NCI-H2171 (cell line): ENCODE measurements at regions not wholly inside any gene's neighbourhood (a gene's known extent, or its start where the extent isn't known, plus 50 kb on each side); places are given as distances from the start of the nearest gene placed in this dataset.
"Not testable (repeated sequence)": the region's sequence is repeated elsewhere in the genome, so short reads cannot be mapped to it uniquely, and the experiment has no call there.

Experiments
- DNase-seq: peaks from one replicate; lab custom pipeline; 2025; lab: John Stamatoyannopoulos, UW

- DNase-seq, result no peak
Measured at GRCh38 chr16:61181982-61182381, 854.3 kb downstream of the CDH8 start.

- DNase-seq, result no peak
Measured at GRCh38 chr16:61179561-61179960, 856.7 kb downstream of the CDH8 start.

- no peak for DNase-seq
Measured at GRCh38 chr16:61165797-61166196, 870.4 kb downstream of the CDH8 start.

- no peak for DNase-seq
Measured at GRCh38 chr16:61150351-61150750, 885.9 kb downstream of the CDH8 start.

- no peak for DNase-seq
Measured at GRCh38 chr16:61149709-61150108, 886.5 kb downstream of the CDH8 start.

GRCh38 chr16:61148930-61149329, 887.3 kb downstream of the CDH8 start:
- DNase-seq, result no peak

- no peak for DNase-seq
Measured at GRCh38 chr16:61146429-61146828, 889.8 kb downstream of the CDH8 start.

- DNase-seq, result no peak
Measured at GRCh38 chr16:61131447-61131846, 904.8 kb downstream of the CDH8 start.

- DNase-seq, result no peak
Measured at GRCh38 chr16:61128545-61129323, 907.5 kb downstream of the CDH8 start.

GRCh38 chr16:61105544-61105943, 930.7 kb downstream of the CDH8 start:
- DNase-seq, result no peak

GRCh38 chr16:61098505-61098904, 937.7 kb downstream of the CDH8 start:
- no peak for DNase-seq

- DNase-seq, result not testable (repeated sequence)
Measured at GRCh38 chr16:61091300-61091699, 944.9 kb downstream of the CDH8 start.

- DNase-seq, result no peak
Measured at GRCh38 chr16:61083711-61084110, 952.5 kb downstream of the CDH8 start.

- no peak for DNase-seq
Measured at GRCh38 chr16:61074324-61074723, 961.9 kb downstream of the CDH8 start.

GRCh38 chr16:61057635-61058034, 978.6 kb downstream of the CDH8 start:
- no peak for DNase-seq

GRCh38 chr16:61050547-61050946, 985.7 kb downstream of the CDH8 start:
- DNase-seq, result no peak

GRCh38 chr16:61045931-61046330, 990.3 kb downstream of the CDH8 start:
- DNase-seq, result no peak

- DNase-seq, result no peak
Measured at GRCh38 chr16:61042737-61043136, 993.5 kb downstream of the CDH8 start.

GRCh38 chr16:61030616-61031015, 1005.6 kb downstream of the CDH8 start:
- DNase-seq, result no peak

- DNase-seq, result no peak
Measured at GRCh38 chr16:61024180-61024900, 1011.9 kb downstream of the CDH8 start.

- no peak for DNase-seq
Measured at GRCh38 chr16:61014869-61015268, 1021.4 kb downstream of the CDH8 start.

GRCh38 chr16:61007694-61008093, 1028.5 kb downstream of the CDH8 start:
- DNase-seq, result no peak

- no peak for DNase-seq
Measured at GRCh38 chr16:61005952-61006351, 1030.3 kb downstream of the CDH8 start.
